GM12864 (cell line): ENCODE measurements at regions not wholly inside any gene's neighbourhood (a gene's known extent, or its start where the extent isn't known, plus 50 kb on each side); places are given as distances from the start of the nearest gene placed in this dataset.
A peak's percentile ranks its signal among the peaks of the same experiment; 100 is the strongest.

ENCODE experiments used
- DNase-seq: peaks from one replicate; pipeline ENCODE4 v3.0.0-alpha.2; 2011; ENCODE audit warnings: low read depth
- H3K4me3 ChIP-seq: 2 replicates; pipeline ENCODE4 v1.5.1; 2011; ENCODE audit warnings: mild to moderate bottlenecking, low read depth, low read length, control low read depth
- CTCF ChIP-seq: IDR thresholded peaks from 2 replicates; pipeline ENCODE4 v1.5.1; 2011; ENCODE audit warnings: low read depth, mild to moderate bottlenecking, moderate library complexity, low read length, control low read depth, inconsistent platforms; ENCODE audit errors: missing control alignments

- no peak for DNase-seq
- no peak for TF ChIP-seq CTCF
- H3K4me3 ChIP-seq, result no peak overlapping the region
These were observed 84.7 kb upstream of the MAST4 start for GRCh38 chr5:66511491-66511890.

- H3K4me3 ChIP-seq, result no peak overlapping the region
- no peak for DNase-seq
- TF ChIP-seq CTCF, result no peak
These were observed 83.1 kb upstream of the MAST4 start for GRCh38 chr5:66513130-66513529.

- peak; percentile 3 for DNase-seq
- TF ChIP-seq CTCF, result no peak
- no peak overlapping the region for H3K4me3 ChIP-seq
These were observed 81.0 kb upstream of the MAST4 start for GRCh38 chr5:66515209-66515608.

- TF ChIP-seq CTCF, result no peak
- H3K4me3 ChIP-seq, result no peak overlapping the region
- no peak for DNase-seq
These were observed 79.6 kb upstream of the MAST4 start for GRCh38 chr5:66516550-66516949.

- H3K4me3 ChIP-seq, result no peak overlapping the region
- no peak for DNase-seq
- TF ChIP-seq CTCF, result no peak
These were observed 78.8 kb upstream of the MAST4 start for GRCh38 chr5:66517351-66517750.

- DNase-seq, result no peak
- TF ChIP-seq CTCF, result no peak
- H3K4me3 ChIP-seq, result no peak overlapping the region
These were observed 78.1 kb upstream of the MAST4 start for GRCh38 chr5:66518052-66518451.

- DNase-seq, result no peak
- no peak for TF ChIP-seq CTCF
- H3K4me3 ChIP-seq, result no peak overlapping the region
These were observed 77.4 kb upstream of the MAST4 start for GRCh38 chr5:66518753-66519152.
